ENCODE measurements at regions not wholly inside any gene's neighbourhood (a gene's known extent, or its start where the extent isn't known, plus 50 kb on each side); places are given as distances from the start of the nearest gene placed in this dataset.

- DNase-seq (ENCODE audit: low read depth in 2 of 2), result no peak
These were observed 127.1 kb downstream of the TAF11L14 start for GRCh38 chr5:17761326-17761725.

GRCh38 chr5:17763301-17763700 lies 129.0 kb downstream of the TAF11L14 start:
- no peak for DNase-seq (ENCODE audit: low read depth in 2 of 2)

- no peak for DNase-seq (ENCODE audit: low read depth in 2 of 2)
These were observed 131.8 kb downstream of the TAF11L14 start for GRCh38 chr5:17766031-17766430.

DNA sequence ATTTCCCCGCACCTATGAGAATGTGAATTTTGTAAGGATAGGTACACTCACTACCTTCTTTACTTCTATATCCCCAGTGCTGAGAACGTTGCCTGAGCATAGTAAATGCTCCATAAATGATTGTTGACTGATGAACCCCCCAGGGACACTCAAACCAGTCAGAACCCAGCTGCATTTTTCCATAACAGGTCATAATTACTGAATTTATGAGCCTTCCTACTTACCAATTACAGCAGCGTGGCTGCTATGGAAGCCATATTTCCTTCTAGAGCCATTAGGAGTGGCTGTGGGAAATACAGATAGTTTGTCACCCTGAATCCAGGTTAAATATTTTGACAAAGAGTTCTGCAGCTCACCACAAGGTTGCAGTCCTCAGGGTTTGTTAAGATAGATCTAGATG lies 135.0 kb downstream of the TAF11L14 start:
- DNase-seq (ENCODE audit: low read depth in 2 of 2), result no peak

DNA sequence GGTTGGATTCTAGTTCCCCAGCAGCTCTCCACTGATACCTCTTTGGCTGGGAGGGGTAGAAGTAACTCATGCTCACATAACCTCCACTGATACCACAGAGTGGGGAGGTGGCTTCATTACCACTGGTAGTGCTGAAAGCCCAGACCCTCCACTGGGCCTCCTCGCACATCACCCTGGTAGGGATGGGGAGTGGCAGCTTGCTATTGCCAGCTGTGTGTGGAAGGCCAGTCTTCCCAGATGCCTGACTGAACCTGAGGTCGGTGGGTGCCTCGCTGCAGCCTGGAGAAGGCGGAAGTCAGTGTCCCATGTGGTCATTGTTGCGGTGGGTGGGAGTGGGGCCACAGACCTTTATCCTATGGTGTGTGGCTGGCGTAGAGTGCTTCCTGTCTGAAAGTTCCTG lies 138.0 kb downstream of the TAF11L14 start:
- DNase-seq (ENCODE audit: low read depth in 2 of 2), result no peak

- DNase-seq (ENCODE audit: low read depth in 2 of 2), result no peak
These were observed 151.5 kb downstream of the TAF11L14 start for GRCh38 chr5:17785774-17786173.

DNA sequence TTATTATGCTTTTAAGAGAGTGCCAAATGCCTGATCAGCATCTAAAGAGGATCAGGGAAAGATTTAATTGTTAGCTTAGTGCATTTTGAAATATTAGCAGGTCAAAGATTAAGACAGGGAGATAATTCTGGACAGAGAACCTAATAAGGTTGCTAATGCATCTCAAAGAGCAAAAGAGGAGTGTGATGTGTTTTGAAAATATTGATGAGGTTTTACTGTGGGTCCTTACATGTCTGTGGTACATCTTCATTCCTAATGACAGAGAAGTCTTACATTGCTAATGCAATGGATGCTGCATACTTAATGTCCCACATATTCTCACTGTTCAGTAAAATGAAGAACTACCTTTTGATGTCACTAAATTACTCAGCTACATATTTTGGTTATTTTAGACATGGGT lies 154.1 kb downstream of the TAF11L14 start:
- no peak for DNase-seq (ENCODE audit: low read depth in 2 of 2)

DNA sequence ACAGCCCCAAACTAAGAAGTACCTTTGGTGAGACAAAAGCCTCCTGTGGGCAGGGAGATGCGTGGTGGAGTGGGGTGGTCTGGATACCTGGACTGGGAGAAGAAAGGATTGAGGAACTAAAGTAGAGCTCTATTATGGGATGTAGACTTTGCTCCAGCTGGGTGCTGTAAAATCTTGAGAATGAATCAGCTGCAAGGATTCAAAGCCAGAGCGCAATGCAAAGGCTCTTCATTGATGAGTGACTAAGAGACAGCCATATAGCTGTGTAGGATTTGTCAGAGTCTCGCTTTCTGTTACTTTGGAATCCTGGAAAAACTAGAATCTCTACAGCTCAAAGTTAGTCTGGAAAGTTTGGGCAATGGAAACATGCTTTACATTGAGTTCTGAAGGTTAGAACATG lies 159.9 kb downstream of the TAF11L14 start:
- DNase-seq (ENCODE audit: low read depth in 2 of 2), result no peak

GRCh38 chr5:17794815-17795214 lies 160.6 kb downstream of the TAF11L14 start:
- no peak for DNase-seq (ENCODE audit: low read depth in 2 of 2)

- DNase-seq (ENCODE audit: low read depth in 2 of 2), result no peak
These were observed 161.9 kb downstream of the TAF11L14 start for GRCh38 chr5:17796142-17796541.

DNA sequence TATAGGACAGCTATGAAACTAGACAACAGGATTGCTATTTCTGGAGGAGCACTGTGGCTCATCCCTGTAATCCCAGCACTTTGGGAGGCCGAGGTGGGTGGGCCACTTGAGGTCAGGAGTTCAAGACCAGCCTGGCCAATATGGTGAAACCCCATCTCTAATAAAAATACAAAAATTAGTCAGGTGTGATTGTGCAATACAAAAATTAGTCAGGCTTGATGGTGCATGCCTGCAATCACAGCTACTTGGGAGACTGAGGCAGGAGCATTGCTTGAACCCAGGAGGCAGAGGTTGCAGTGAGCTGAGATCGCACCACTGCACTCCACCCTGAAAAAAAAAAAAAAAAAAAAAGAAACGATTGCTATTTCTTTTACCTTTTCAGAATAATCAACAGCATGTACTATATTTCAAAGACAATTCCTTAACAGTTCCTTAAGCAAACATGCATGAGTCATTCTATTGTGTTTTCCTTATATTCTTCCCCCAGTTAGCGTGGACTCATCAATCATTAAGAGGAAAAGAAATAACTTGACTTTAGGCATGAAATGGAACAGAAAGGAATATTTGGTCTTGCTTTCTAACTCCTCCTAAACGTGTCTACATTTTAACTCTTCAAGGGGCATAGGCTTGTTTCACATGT lies 162.6 kb downstream of the TAF11L14 start:
- DNase-seq (ENCODE audit: low read depth in 2 of 2), result no peak

GRCh38 chr5:17799521-17799920 lies 165.3 kb downstream of the TAF11L14 start:
- no peak for DNase-seq (ENCODE audit: low read depth in 2 of 2)

DNA sequence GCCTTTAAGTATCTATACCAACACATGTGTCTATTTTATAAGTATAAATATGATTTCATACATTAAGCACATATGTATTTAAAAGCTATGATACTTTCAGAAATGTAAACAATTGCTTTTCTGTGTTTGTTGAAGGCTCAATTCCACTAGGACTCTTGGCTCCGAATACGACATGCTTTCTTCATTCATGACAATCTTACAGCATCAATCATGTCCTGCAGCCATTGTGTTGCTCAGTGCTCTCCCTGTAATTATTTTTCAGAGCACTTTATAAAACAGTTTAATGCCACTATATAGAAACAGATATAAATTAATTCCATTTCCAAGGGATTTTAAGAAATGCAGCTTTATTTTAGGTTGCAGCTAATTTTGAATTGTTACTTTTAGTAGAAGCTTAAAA lies 167.3 kb downstream of the TAF11L14 start:
- DNase-seq (ENCODE audit: low read depth in 2 of 2), result no peak

GRCh38 chr5:17802256-17802655 lies 168.0 kb downstream of the TAF11L14 start:
- DNase-seq (ENCODE audit: low read depth in 2 of 2), result no peak

DNA sequence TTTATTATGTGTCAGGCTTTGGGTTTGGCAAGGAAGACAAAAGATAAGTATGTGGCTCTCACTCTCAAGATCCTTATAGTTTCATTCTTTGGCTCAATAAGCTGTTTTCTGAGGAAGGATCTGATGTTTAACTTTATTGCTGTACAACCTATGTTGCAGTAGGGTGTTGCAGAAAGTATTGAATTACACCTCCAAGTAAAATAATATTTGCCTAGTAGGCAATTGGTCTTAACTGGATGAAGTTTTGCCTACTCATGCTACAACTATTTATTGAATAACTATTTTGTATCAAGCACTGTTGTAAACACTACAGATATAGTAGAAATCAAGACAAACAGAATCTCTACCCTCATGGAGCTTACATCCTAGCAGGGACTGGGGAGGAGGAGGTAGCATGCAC lies 169.7 kb downstream of the TAF11L14 start:
- no peak for DNase-seq (ENCODE audit: low read depth in 2 of 2)

DNA sequence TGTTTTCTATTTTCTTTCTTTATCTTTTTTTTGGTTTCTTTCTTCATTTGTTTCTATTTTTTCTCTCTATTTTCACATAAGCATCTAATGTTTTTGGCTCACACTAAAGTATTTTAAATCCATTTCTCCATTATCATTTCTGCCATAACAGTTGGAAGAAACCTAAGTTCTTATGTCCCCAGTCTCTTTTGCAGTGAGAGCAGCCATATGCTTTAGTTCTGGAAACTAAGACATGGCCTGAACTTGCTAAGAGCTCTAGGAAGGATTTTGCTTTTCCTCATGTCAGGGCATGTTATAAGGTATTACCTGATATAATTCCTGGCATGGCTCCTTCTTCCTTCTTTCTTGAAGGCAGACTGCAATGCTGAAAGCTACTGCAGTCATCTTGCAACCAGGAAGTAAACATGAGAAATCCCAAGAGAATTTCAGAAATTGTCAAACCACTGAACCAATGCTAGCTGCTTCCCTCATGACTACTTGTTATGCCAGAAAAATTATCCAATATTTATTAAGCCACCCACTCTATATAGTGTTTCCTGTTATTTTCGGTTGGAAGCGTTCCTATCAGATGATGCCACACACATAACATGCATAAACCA lies 171.1 kb downstream of the TAF11L14 start:
- DNase-seq (ENCODE audit: low read depth in 2 of 2), result no peak

- DNase-seq (ENCODE audit: low read depth in 2 of 2), result no peak
These were observed 172.7 kb downstream of the TAF11L14 start for GRCh38 chr5:17806818-17807468.

DNA sequence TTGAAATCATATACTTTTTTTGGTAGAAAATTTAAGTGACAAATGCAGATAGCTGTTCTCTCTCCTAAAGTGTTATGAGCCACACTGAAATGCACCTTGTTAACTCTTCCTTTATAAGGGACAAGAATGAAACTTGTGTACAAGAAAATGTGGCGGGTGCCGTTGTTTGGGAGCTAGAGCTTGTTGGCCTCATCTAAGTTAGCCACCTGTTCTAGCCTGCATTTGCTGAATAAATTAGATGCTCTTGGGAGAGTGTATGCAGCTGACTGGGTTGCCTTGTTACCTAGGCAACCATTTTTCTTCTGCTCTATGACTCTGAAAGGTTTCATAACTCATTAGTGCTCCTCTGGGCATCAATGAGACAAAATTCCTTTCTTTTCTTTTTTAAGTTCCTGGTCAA lies 174.3 kb downstream of the TAF11L14 start:
- no peak for DNase-seq (ENCODE audit: low read depth in 2 of 2)

- DNase-seq (ENCODE audit: low read depth in 2 of 2), result no peak
These were observed 176.5 kb downstream of the TAF11L14 start for GRCh38 chr5:17810734-17811133.

GRCh38 chr5:17813214-17813613 lies 179.0 kb downstream of the TAF11L14 start:
- DNase-seq (ENCODE audit: low read depth in 2 of 2), result no peak

DNA sequence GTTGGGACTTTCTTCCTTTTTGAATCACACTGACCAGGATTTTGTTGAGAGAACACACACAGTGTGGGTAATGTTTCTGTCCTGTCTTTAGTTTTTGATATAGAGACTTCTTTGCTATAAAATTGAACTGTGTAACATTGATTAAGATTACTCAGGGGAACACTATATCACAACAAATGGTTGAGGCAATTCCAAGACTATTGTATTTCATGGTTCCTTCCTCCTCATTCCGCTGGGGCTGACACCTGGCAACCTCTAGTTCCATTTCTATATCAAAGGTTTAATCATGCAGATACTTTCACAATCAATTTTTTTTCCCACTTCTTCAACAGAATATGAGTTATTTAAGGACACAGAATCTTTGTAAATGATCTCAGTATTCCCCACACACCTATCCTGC lies 182.2 kb downstream of the TAF11L14 start:
- no peak for DNase-seq (ENCODE audit: low read depth in 2 of 2)

DNA sequence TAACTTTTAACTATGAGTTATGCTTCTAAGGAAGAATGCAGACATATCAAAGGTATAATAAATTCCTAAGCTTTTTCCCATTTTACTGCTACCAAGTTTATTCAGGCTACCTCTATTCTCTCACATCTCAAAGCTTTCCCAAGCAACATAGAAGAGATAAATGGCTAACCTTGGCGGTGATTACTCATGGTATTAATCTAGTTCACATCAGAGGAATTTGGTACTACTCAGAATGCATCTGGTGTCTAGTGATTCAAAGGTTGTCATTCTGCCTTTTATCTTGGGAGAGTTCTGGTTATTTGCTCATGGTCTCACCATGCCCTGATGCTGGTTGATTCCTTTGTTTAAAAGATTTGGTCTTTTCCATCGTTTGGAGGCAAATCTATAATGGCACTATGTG lies 182.7 kb downstream of the TAF11L14 start:
- DNase-seq (ENCODE audit: low read depth in 2 of 2), result no peak

GRCh38 chr5:17817990-17818389 lies 183.7 kb downstream of the TAF11L14 start:
- DNase-seq (ENCODE audit: low read depth in 2 of 2), result no peak
